ENCODE measurements at regions not wholly inside any gene's neighbourhood (a gene's known extent, or its start where the extent isn't known, plus 50 kb on each side); places are given as distances from the start of the nearest gene placed in this dataset.

- H3K79me2 ChIP-seq (ENCODE audit: insufficient read depth, low read length): no peaks in the 10 kb centered on the region
- H3K27ac ChIP-seq (ENCODE audit: low read depth, low read length): no peak overlapping the region
- Mint-ChIP-seq H3K27ac (ENCODE audit: unreplicated experiment) (no peak overlapping the region), H3K27me3 (ENCODE audit: low read depth, unreplicated experiment) (no peaks in the 10 kb centered on the region), H3K4me3 (ENCODE audit: unreplicated experiment) (no peak overlapping the region), H3K4me1 (ENCODE audit: low read depth, unreplicated experiment) (no peaks in the 10 kb centered on the region), H3K36me3 (ENCODE audit: low read depth, unreplicated experiment) (no peaks in the 10 kb centered on the region), H3K9me3 (ENCODE audit: unreplicated experiment) (no peaks in the 10 kb centered on the region)
- H3K4me2 ChIP-seq (ENCODE audit: low read length): no peak overlapping the region
- no peak overlapping the region for H3K4me3 ChIP-seq (ENCODE audit: insufficient read depth, low read depth, low read length)
- no peaks in the 10 kb centered on the region for H3K4me1 ChIP-seq (ENCODE audit: insufficient read depth, low read length)
- H3K9me3 ChIP-seq (ENCODE audit: insufficient read depth, low read depth, low read length): no peaks in the 10 kb centered on the region
- DNase-seq (ENCODE audit: low read depth) (no peak), FAIRE-seq (no peak)
- TF ChIP-seq EZH2 (IDR thresholded peaks at IDR 0.05; ENCODE audit: insufficient read depth, low read length): no peak
- no peak for TF ChIP-seq CTCF (IDR thresholded peaks at IDR 0.05; ENCODE audit: insufficient read depth, low read depth, low read length)
- H3K27me3 ChIP-seq (ENCODE audit: insufficient read depth, low read length): no peaks in the 10 kb centered on the region
- H3K36me3 ChIP-seq (ENCODE audit: insufficient read depth, low read length): no peaks in the 10 kb centered on the region
- no peak overlapping the region for H3K9ac ChIP-seq (ENCODE audit: low read length)
- H2AFZ ChIP-seq (ENCODE audit: low read depth, low read length): no peak overlapping the region
- H4K20me1 ChIP-seq (ENCODE audit: insufficient read depth, low read length): no peaks in the 10 kb centered on the region
Observed at GRCh38 chr1:238823416-238823815, 563.0 kb upstream of the CHRM3 start.

GRCh38 chr1:238811211-238811879 is 575.0 kb upstream of the CHRM3 start:
- H3K27me3 Mint-ChIP-seq (ENCODE audit: low read depth, unreplicated experiment): no peaks in the 10 kb centered on the region
- no peak for FAIRE-seq

More at GRCh38 chr1:238811211-238811879, 575.0 kb upstream of the CHRM3 start:
- Mint-ChIP-seq H3K36me3 (ENCODE audit: low read depth, unreplicated experiment) (no peaks in the 10 kb centered on the region), H3K27ac (ENCODE audit: unreplicated experiment) (no peak overlapping the region), H3K4me1 (ENCODE audit: low read depth, unreplicated experiment) (no peaks in the 10 kb centered on the region), H3K9me3 (ENCODE audit: unreplicated experiment) (no peaks in the 10 kb centered on the region), H3K4me3 (ENCODE audit: unreplicated experiment) (no peak overlapping the region)
- Histone ChIP-seq H3K4me1 (ENCODE audit: insufficient read depth, low read length) (no peaks in the 10 kb centered on the region), H3K27me3 (ENCODE audit: insufficient read depth, low read length) (no peaks in the 10 kb centered on the region), H3K79me2 (ENCODE audit: insufficient read depth, low read length) (no peaks in the 10 kb centered on the region), H4K20me1 (ENCODE audit: insufficient read depth, low read length) (no peaks in the 10 kb centered on the region), H3K4me2 (ENCODE audit: low read length) (no peak overlapping the region), H3K4me3 (ENCODE audit: insufficient read depth, low read depth, low read length) (no peak overlapping the region), H2AFZ (ENCODE audit: low read depth, low read length) (no peak overlapping the region), H3K9ac (ENCODE audit: low read length) (no peak overlapping the region), H3K27ac (ENCODE audit: low read depth, low read length) (no peak overlapping the region), H3K9me3 (ENCODE audit: insufficient read depth, low read depth, low read length) (no peaks in the 10 kb centered on the region), H3K36me3 (ENCODE audit: insufficient read depth, low read length) (no peaks in the 10 kb centered on the region)
- no peak for TF ChIP-seq CTCF (IDR thresholded peaks at IDR 0.05; ENCODE audit: insufficient read depth, low read depth, low read length)
- no peak for TF ChIP-seq EZH2 (IDR thresholded peaks at IDR 0.05; ENCODE audit: insufficient read depth, low read length)
- peak; percentile 71 for DNase-seq (ENCODE audit: low read depth)

Measured in astrocyte (in vitro differentiated cells and primary cell).